ENCODE measurements at regions not wholly inside any gene's neighbourhood (a gene's known extent, or its start where the extent isn't known, plus 50 kb on each side); places are given as distances from the start of the nearest gene placed in this dataset.

- intact Hi-C loops (cut with DNase I), result no loop called here
Observed at GRCh38 chr5:61910771-61911170, 395.2 kb upstream of the KIF2A start.

GRCh38 chr5:61912559-61912958 is 393.4 kb upstream of the KIF2A start:
- intact Hi-C loops (cut with DNase I), result no loop called here
- Histone ChIP-seq H3K27ac (ENCODE audit: low read length) (no peak overlapping the region), H3K27me3 (ENCODE audit: control insufficient read depth, insufficient read depth) (no peaks in the 10 kb centered on the region), H3K9me3 (ENCODE audit: control insufficient read depth, low read length) (peaks cover 2% of the 10 kb centered on the region), H3K4me3 (ENCODE audit: low read length) (no peak overlapping the region), H3K4me1 (ENCODE audit: control insufficient read depth, insufficient read depth, low read length) (no peaks in the 10 kb centered on the region)
- DNase-seq (no peak), ATAC-seq (no peak)
- 91% methylated on average over 6 of the region's 6 CpGs for WGBS

More at GRCh38 chr5:61910771-61911170, 395.2 kb upstream of the KIF2A start:
- Histone ChIP-seq H3K27me3 (ENCODE audit: control insufficient read depth, insufficient read depth) (no peaks in the 10 kb centered on the region), H3K4me3 (ENCODE audit: low read length) (no peak overlapping the region), H3K27ac (ENCODE audit: low read length) (no peak overlapping the region), H3K9me3 (ENCODE audit: control insufficient read depth, low read length) (peaks cover 2% of the 10 kb centered on the region), H3K4me1 (ENCODE audit: control insufficient read depth, insufficient read depth, low read length) (no peaks in the 10 kb centered on the region)
- ATAC-seq (no peak), DNase-seq (no peak)
- WGBS, result 65% methylated on average over 2 of the region's 2 CpGs

- Histone ChIP-seq H3K4me1 (ENCODE audit: control insufficient read depth, insufficient read depth, low read length) (no peaks in the 10 kb centered on the region), H3K9me3 (ENCODE audit: control insufficient read depth, low read length) (peaks cover 2% of the 10 kb centered on the region), H3K27me3 (ENCODE audit: control insufficient read depth, insufficient read depth) (no peaks in the 10 kb centered on the region), H3K4me3 (ENCODE audit: low read length) (no peak overlapping the region), H3K27ac (ENCODE audit: low read length) (no peak overlapping the region)
- 64% methylated on average over 4 of the region's 4 CpGs for WGBS
- no peak for DNase-seq
- no peak for ATAC-seq
- intact Hi-C loops (cut with DNase I), result no loop called here
Observed at GRCh38 chr5:61915646-61916045, 390.4 kb upstream of the KIF2A start.

GRCh38 chr5:61916621-61917620 is 389.1 kb upstream of the KIF2A start:
- no peak overlapping the region for H3K4me3 ChIP-seq (ENCODE audit: low read length)
- DNase-seq (no peak), ATAC-seq (no peak)
- WGBS, result 84% methylated on average over 4 of the region's 4 CpGs
- H3K9me3 ChIP-seq (ENCODE audit: control insufficient read depth, low read length), result peaks cover 2% of the 10 kb centered on the region
- H3K4me1 ChIP-seq (ENCODE audit: control insufficient read depth, insufficient read depth, low read length), result no peaks in the 10 kb centered on the region
- H3K27ac ChIP-seq (ENCODE audit: low read length), result no peak overlapping the region
- intact Hi-C loops (cut with DNase I), result no loop called here
- H3K27me3 ChIP-seq (ENCODE audit: control insufficient read depth, insufficient read depth), result no peaks in the 10 kb centered on the region

- Histone ChIP-seq H3K27me3 (ENCODE audit: control insufficient read depth, insufficient read depth) (no peaks in the 10 kb centered on the region), H3K4me3 (ENCODE audit: low read length) (no peak overlapping the region), H3K9me3 (ENCODE audit: control insufficient read depth, low read length) (no peaks in the 10 kb centered on the region), H3K27ac (ENCODE audit: low read length) (no peak overlapping the region), H3K4me1 (ENCODE audit: control insufficient read depth, insufficient read depth, low read length) (no peaks in the 10 kb centered on the region)
- ATAC-seq (no peak), DNase-seq (no peak)
- intact Hi-C loops (cut with DNase I), result no loop called here
- 39% methylated on average over 2 of the region's 2 CpGs for WGBS
Observed at GRCh38 chr5:61918611-61919010, 387.4 kb upstream of the KIF2A start.

- no peaks in the 10 kb centered on the region for H3K9me3 ChIP-seq (ENCODE audit: control insufficient read depth, low read length)
- H3K27ac ChIP-seq (ENCODE audit: low read length), result no peak overlapping the region
- no peak for DNase-seq
- no peak overlapping the region for H3K4me3 ChIP-seq (ENCODE audit: low read length)
- WGBS, result 79% methylated on average over 6 of the region's 6 CpGs
- H3K4me1 ChIP-seq (ENCODE audit: control insufficient read depth, insufficient read depth, low read length), result no peaks in the 10 kb centered on the region
- intact Hi-C loops (cut with DNase I), result no loop called here
- no peak for ATAC-seq
- no peaks in the 10 kb centered on the region for H3K27me3 ChIP-seq (ENCODE audit: control insufficient read depth, insufficient read depth)
Observed at GRCh38 chr5:61919920-61920319, 386.1 kb upstream of the KIF2A start.

- WGBS, result 80% methylated on average over 1 of the region's 1 CpG
- H3K4me1 ChIP-seq (ENCODE audit: control insufficient read depth, insufficient read depth, low read length), result no peaks in the 10 kb centered on the region
- H3K4me3 ChIP-seq (ENCODE audit: low read length), result no peak overlapping the region
- ATAC-seq (no peak), DNase-seq (no peak)
- intact Hi-C loops (cut with DNase I), result no loop called here
- H3K27me3 ChIP-seq (ENCODE audit: control insufficient read depth, insufficient read depth), result no peaks in the 10 kb centered on the region
- H3K9me3 ChIP-seq (ENCODE audit: control insufficient read depth, low read length), result no peaks in the 10 kb centered on the region
- no peak overlapping the region for H3K27ac ChIP-seq (ENCODE audit: low read length)
Observed at GRCh38 chr5:61924251-61924650, 381.8 kb upstream of the KIF2A start.

GRCh38 chr5:61926911-61927310 is 379.1 kb upstream of the KIF2A start:
- ATAC-seq (no peak), DNase-seq (no peak)
- Histone ChIP-seq H3K9me3 (ENCODE audit: control insufficient read depth, low read length) (no peaks in the 10 kb centered on the region), H3K4me3 (ENCODE audit: low read length) (no peak overlapping the region), H3K4me1 (ENCODE audit: control insufficient read depth, insufficient read depth, low read length) (no peaks in the 10 kb centered on the region), H3K27me3 (ENCODE audit: control insufficient read depth, insufficient read depth) (no peaks in the 10 kb centered on the region), H3K27ac (ENCODE audit: low read length) (no peak overlapping the region)
- intact Hi-C loops (cut with DNase I), result no loop called here

- Histone ChIP-seq H3K27me3 (ENCODE audit: control insufficient read depth, insufficient read depth) (no peaks in the 10 kb centered on the region), H3K9me3 (ENCODE audit: control insufficient read depth, low read length) (no peaks in the 10 kb centered on the region), H3K4me1 (ENCODE audit: control insufficient read depth, insufficient read depth, low read length) (no peaks in the 10 kb centered on the region), H3K27ac (ENCODE audit: low read length) (no peak overlapping the region), H3K4me3 (ENCODE audit: low read length) (no peak overlapping the region)
- intact Hi-C loops (cut with DNase I), result no loop called here
- no peak for ATAC-seq
- DNase-seq, result no peak
Observed at GRCh38 chr5:61931236-61931635, 374.8 kb upstream of the KIF2A start.

GRCh38 chr5:61933787-61934626 is 372.0 kb upstream of the KIF2A start:
- no peak overlapping the region for H3K27ac ChIP-seq (ENCODE audit: low read length)
- H3K4me3 ChIP-seq (ENCODE audit: low read length), result no peak overlapping the region
- DNase-seq, result peak in 1 of 3 donors; percentile 14
- no peaks in the 10 kb centered on the region for H3K4me1 ChIP-seq (ENCODE audit: control insufficient read depth, insufficient read depth, low read length)
- intact Hi-C loops (cut with DNase I), result no loop called here
- ATAC-seq, result peak in 1 of 2 donors; percentile 45
- H3K9me3 ChIP-seq (ENCODE audit: control insufficient read depth, low read length), result no peaks in the 10 kb centered on the region
- no peaks in the 10 kb centered on the region for H3K27me3 ChIP-seq (ENCODE audit: control insufficient read depth, insufficient read depth)
- 45% methylated on average over 4 of the region's 4 CpGs for WGBS

GRCh38 chr5:61941637-61942036 is 364.4 kb upstream of the KIF2A start:
- 34% methylated on average over 1 of the region's 1 CpG for WGBS
- intact Hi-C loops (cut with DNase I), result no loop called here
- Histone ChIP-seq H3K27me3 (ENCODE audit: control insufficient read depth, insufficient read depth) (no peaks in the 10 kb centered on the region), H3K4me3 (ENCODE audit: low read length) (no peak overlapping the region), H3K27ac (ENCODE audit: low read length) (no peak overlapping the region), H3K9me3 (ENCODE audit: control insufficient read depth, low read length) (no peaks in the 10 kb centered on the region), H3K4me1 (ENCODE audit: control insufficient read depth, insufficient read depth, low read length) (no peaks in the 10 kb centered on the region)
- ATAC-seq, result no peak
- no peak for DNase-seq

Measured in right cardiac atrium (tissue), 5 donors.